Parathyroid adenoma (tissue), 2 donors: ENCODE measurements at regions not wholly inside any gene's neighbourhood (a gene's known extent, or its start where the extent isn't known, plus 50 kb on each side); places are given as distances from the start of the nearest gene placed in this dataset.

ENCODE experiments used
- H2AFZ ChIP-seq: fragments of 300-600 bp; sonication (generic); one replicate; pipeline ENCODE4 v1.7.0; 2017; ENCODE audit warnings: antibody characterized with exemption, mild to moderate bottlenecking
- H3K27ac ChIP-seq: fragments of 300-600 bp; sonication (generic); one replicate; pipeline ENCODE4 v1.7.0; 2017
- H3K27me3 ChIP-seq: fragments of 300-600 bp; sonication (generic); one replicate; pipeline ENCODE4 v1.7.0; 2017; ENCODE audit warnings: low read length; ENCODE audit not compliant: control insufficient read depth, insufficient read depth
- H3K36me3 ChIP-seq: fragments of 300-600 bp; sonication (generic); one replicate; pipeline ENCODE4 v1.7.0; 2017; ENCODE audit warnings: low read length; ENCODE audit not compliant: control insufficient read depth, insufficient read depth
- H3K4me1 ChIP-seq: fragments of 300-600 bp; sonication (generic); one replicate; pipeline ENCODE4 v1.7.0; 2017; ENCODE audit warnings: control low read depth
- H3K4me2 ChIP-seq: fragments of 300-600 bp; sonication (generic); one replicate; pipeline ENCODE4 v1.7.0; 2017; ENCODE audit warnings: low read length
- H3K4me3 ChIP-seq: fragments of 300-600 bp; sonication (generic); one replicate; pipeline ENCODE4 v1.7.0; 2017; ENCODE audit warnings: low read depth, low read length
- H3K79me2 ChIP-seq: fragments of 300-600 bp; sonication (generic); one replicate; pipeline ENCODE4 v1.7.0; 2017; ENCODE audit warnings: control low read depth
- H3K9ac ChIP-seq: fragments of 300-600 bp; sonication (generic); one replicate; pipeline ENCODE4 v1.7.0; 2017; ENCODE audit warnings: mild to moderate bottlenecking
- H3K9me3 ChIP-seq: fragments of 300-600 bp; sonication (generic); one replicate; pipeline ENCODE4 v1.7.0; 2017; ENCODE audit warnings: low read length; ENCODE audit not compliant: control insufficient read depth
- CTCF ChIP-seq: fragments of 300-600 bp; sonication (generic); IDR thresholded peaks from one replicate; pipeline ENCODE4 v1.7.0; 2017; ENCODE audit warnings: antibody characterized with exemption, mild to moderate bottlenecking
- donor health status: primary hyperparathyroidism.

GRCh38 chr7:85644272-85644671 is 457.4 kb upstream of the SEMA3D start:
- TF ChIP-seq CTCF, result no peak
- no peaks in the 10 kb centered on the region for H3K9me3 ChIP-seq
- no peaks in the 10 kb centered on the region for H3K79me2 ChIP-seq
- H3K4me2 ChIP-seq, result no peak overlapping the region
- H3K9ac ChIP-seq, result no peak overlapping the region
- H3K36me3 ChIP-seq, result no peaks in the 10 kb centered on the region
- no peaks in the 10 kb centered on the region for H3K4me1 ChIP-seq
- H3K27me3 ChIP-seq, result no peaks in the 10 kb centered on the region
- H3K27ac ChIP-seq, result no peak overlapping the region
- H3K4me3 ChIP-seq, result no peak overlapping the region
- H2AFZ ChIP-seq, result no peak overlapping the region

DNA sequence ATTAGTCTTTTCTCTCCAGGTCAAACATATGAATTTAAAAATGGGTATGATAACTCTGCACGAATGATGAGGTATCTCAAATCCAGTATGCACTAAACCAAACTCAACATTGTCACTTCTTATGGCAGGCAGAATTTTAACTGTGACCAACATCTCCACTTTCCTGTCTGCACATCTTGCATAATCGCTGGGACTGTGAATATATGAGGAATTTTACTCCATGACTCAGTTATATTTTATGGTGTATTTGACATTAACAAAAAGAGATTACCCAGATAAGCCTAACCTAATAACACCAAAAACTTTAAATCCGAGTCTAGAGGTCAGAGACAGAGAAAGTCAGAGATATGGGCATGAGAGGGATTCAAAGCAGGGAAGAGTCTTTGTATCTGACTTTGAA is 454.5 kb upstream of the SEMA3D start:
- no peak overlapping the region for H3K27ac ChIP-seq
- H2AFZ ChIP-seq, result no peak overlapping the region
- H3K9me3 ChIP-seq, result no peaks in the 10 kb centered on the region
- TF ChIP-seq CTCF, result no peak
- no peak overlapping the region for H3K9ac ChIP-seq
- no peak overlapping the region for H3K4me2 ChIP-seq
- no peaks in the 10 kb centered on the region for H3K4me1 ChIP-seq
- no peaks in the 10 kb centered on the region for H3K36me3 ChIP-seq
- H3K4me3 ChIP-seq, result no peak overlapping the region
- no peaks in the 10 kb centered on the region for H3K79me2 ChIP-seq
- H3K27me3 ChIP-seq, result no peaks in the 10 kb centered on the region

DNA sequence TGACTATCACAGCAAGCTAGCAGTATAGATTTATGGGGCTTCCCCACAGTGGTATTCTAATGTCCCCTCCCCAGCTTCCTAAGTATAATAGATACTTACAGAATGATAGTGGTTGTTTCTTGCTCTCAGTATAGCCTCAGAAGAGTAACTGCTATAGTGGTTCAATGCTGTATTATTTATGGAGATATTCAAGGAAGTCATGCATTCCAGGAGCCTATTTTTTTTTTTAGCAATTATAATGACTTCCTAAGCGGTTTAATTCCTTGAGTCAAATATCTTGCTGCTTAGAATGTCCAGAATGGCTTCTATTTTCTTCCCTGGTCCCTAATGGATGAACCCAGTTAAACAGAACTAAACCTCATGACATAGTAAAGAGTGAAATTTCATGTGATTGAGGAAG is 451.5 kb upstream of the SEMA3D start:
- H3K36me3 ChIP-seq, result no peaks in the 10 kb centered on the region
- no peaks in the 10 kb centered on the region for H3K4me1 ChIP-seq
- H3K27ac ChIP-seq, result no peak overlapping the region
- no peak overlapping the region for H3K9ac ChIP-seq
- no peaks in the 10 kb centered on the region for H3K9me3 ChIP-seq
- H3K4me2 ChIP-seq, result no peak overlapping the region
- H3K79me2 ChIP-seq, result no peaks in the 10 kb centered on the region
- no peaks in the 10 kb centered on the region for H3K27me3 ChIP-seq
- H2AFZ ChIP-seq, result no peak overlapping the region
- H3K4me3 ChIP-seq, result no peak overlapping the region
- no peak for TF ChIP-seq CTCF

- Histone ChIP-seq H3K4me2 (no peak overlapping the region), H3K4me3 (no peak overlapping the region), H3K79me2 (no peaks in the 10 kb centered on the region), H3K36me3 (no peaks in the 10 kb centered on the region), H3K4me1 (no peaks in the 10 kb centered on the region), H3K9ac (no peak overlapping the region), H2AFZ (no peak overlapping the region), H3K9me3 (no peaks in the 10 kb centered on the region), H3K27ac (no peak overlapping the region), H3K27me3 (no peaks in the 10 kb centered on the region)
- no peak for TF ChIP-seq CTCF
Measured at GRCh38 chr7:85634951-85635350, 448.1 kb upstream of the SEMA3D start.

- no peak overlapping the region for H3K4me2 ChIP-seq
- no peaks in the 10 kb centered on the region for H3K9me3 ChIP-seq
- no peak overlapping the region for H3K4me3 ChIP-seq
- no peaks in the 10 kb centered on the region for H3K79me2 ChIP-seq
- no peaks in the 10 kb centered on the region for H3K4me1 ChIP-seq
- H3K36me3 ChIP-seq, result no peaks in the 10 kb centered on the region
- TF ChIP-seq CTCF, result no peak
- no peak overlapping the region for H3K27ac ChIP-seq
- H2AFZ ChIP-seq, result no peak overlapping the region
- no peaks in the 10 kb centered on the region for H3K27me3 ChIP-seq
- H3K9ac ChIP-seq, result no peak overlapping the region
Measured at GRCh38 chr7:85630904-85631600, 444.2 kb upstream of the SEMA3D start.
